NCI-H2029 treated with DMSO at 0.1 percent for 48 hours (cell line): ENCODE measurements at regions not wholly inside any gene's neighbourhood (a gene's known extent, or its start where the extent isn't known, plus 50 kb on each side); places are given as distances from the start of the nearest gene placed in this dataset.
"Not testable (repeated sequence)": the region's sequence is repeated elsewhere in the genome, so short reads cannot be mapped to it uniquely, and the experiment has no call there.

Source experiments
- DNase-seq: peaks from one replicate; lab custom pipeline; 2025; lab: John Stamatoyannopoulos, UW

DNA sequence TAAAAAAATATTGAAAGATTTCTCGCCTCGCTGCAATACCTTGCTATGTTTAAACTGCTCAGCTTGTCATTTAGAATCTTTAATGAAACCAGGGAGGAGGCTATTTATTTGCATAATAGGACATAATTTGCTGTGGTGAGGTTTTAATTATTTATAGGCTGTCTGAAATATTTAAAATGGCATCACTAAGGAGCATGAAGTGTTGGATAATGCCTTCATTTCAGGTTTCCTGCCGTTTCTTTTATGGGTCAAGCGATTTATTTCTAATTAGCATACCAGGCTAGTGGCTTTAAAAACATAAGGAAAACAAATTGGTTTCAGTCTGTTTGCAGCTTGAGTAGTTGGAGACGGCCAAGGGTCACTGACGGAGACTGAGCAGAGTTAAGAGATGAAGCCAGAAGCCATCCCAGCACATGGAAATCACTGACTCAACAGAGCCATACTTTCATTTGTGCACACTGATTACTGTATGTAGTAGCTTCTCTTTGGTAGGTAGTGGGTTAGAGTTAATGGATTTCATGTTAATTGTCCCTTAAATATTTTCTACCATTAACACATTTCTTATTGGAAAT is 1962.4 kb upstream of the TENM3 start:
- no peak for DNase-seq

DNA sequence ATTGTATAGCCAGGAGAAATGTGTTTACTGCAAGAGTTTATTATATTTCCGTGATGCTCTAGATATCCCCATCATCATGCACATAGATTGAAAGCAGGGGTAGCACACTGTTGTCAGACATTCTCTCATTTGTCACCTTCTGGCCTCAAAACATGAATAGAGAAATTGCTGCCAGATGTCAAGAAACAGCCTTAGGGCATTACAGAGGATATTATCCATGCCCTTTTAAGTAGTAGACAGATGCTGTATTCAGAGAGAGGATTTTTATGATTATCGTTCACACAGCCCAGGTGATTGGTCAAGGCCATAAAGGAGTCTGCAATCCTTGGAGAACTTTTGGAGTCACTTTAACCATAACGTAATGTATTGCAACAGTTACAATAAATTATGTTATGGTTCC is 1961.5 kb upstream of the TENM3 start:
- DNase-seq = no peak

GRCh38 chr4:180284267-180284666 is 1958.9 kb upstream of the TENM3 start:
- DNase-seq = no peak

- DNase-seq = no peak
These were observed 1957.4 kb upstream of the TENM3 start for GRCh38 chr4:180285796-180286195.

DNA sequence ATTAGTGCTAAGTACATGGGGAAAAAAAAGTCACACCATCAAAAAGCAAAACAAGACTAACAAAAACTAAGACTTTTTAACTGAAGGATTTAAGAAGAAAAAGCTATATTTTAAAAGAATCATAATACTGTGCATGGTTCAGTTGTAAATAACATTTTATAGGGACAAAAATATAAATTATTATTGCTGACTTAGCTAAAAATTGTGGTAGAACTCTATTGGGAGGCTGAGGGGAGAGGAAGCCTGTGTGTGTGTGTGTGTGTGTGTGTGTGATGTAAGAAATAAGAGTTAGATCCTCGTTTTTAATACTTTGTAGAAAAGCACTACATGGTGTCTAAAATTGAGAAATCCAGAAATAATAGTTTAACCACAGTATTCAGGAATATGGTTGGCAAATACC is 1950.9 kb upstream of the TENM3 start:
- no peak for DNase-seq

- no peak for DNase-seq
These were observed 1947.1 kb upstream of the TENM3 start for GRCh38 chr4:180296036-180296599.

- DNase-seq = no peak
These were observed 1938.9 kb upstream of the TENM3 start for GRCh38 chr4:180304321-180304720.

- no peak for DNase-seq
These were observed 1932.6 kb upstream of the TENM3 start for GRCh38 chr4:180310616-180311015.

GRCh38 chr4:180314972-180315371 is 1928.2 kb upstream of the TENM3 start:
- DNase-seq = no peak

- no peak for DNase-seq
These were observed 1912.7 kb upstream of the TENM3 start for GRCh38 chr4:180330521-180330920.

DNA sequence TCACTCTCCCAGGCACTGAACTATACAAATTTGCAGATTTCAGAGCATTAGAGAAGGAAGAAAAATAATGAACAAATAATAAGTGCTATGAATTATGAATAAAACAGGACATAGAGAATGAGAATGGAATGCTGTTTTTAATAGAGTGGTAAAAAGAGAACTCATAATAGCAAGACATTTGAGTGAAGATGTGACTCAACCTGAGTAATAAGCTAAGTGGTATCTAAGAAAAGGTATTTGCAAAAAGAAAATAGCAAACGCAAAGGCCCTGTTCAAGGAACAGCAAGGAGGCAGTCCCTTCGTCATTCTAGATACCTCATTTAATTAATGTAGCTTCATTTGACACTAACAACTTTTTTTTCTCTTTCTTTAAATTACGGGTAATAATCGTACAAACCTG is 1910.0 kb upstream of the TENM3 start:
- no peak for DNase-seq

- DNase-seq = no peak
These were observed 1907.6 kb upstream of the TENM3 start for GRCh38 chr4:180335566-180335965.

DNA sequence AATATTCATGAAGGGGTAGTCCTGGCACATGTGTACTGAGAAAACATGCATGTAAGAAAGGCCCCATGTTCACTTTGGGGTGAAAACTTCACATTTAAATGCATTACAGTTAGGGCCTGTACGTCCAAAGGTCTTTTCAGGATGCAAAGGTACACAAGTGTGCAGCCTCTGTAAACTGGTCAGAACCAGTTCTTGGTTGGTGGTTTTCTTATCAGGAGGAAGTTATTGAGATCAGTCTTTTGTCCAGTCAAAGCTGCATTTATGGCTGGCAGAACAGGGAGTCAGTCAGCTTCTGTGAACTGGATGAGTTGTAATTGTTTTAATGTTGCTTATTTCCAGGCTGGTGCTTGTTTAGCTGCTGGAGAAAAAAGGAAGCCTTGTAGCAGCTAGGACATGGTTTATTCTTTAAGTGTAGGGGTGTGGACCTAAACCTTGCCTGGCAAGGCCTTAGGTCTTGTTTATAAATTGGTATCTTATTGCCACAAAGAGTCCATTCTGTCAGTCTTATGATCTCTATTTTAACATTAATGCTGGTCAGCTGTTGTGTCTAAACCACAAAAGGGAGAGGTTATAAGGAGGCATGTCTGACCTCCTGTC is 1906.6 kb upstream of the TENM3 start:
- no peak for DNase-seq

DNA sequence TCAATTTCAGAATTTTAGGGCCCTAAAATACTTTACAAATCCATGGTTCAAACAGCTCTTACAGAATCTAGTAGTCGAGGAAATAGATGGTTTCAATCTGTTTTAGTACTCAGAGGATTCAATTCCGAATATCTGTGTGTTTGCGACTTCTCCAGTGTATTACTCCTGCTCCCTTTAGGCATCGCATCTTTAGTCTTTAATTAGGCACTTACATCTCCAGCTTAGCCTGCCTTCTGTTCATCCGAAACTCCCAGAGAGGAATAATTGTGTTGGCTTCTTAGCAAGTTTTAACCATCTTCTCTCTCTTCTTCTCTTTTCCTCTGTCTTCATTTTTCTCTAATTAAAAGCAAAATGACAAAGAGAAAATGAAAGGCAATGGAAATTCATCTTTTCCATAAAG is 1901.3 kb upstream of the TENM3 start:
- no peak for DNase-seq

DNA sequence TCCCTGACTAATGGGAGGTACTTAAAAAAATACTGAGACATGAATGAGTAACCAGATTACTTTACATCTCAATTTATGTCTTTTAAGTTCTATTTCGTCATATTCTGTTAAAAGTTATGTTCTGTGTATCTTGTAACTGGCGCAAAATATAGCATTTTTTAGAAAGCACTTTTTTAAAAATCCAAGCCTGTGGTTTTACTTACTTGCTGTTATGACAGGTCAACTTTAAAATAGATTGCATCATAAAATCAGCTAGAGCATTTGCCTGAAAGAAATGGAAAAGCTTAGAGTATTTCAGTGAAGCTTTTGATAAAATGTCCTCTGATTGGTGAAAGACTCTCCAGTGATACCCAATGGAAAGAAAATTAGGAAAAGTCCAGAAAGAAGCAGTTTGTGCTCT is 1892.3 kb upstream of the TENM3 start:
- DNase-seq = no peak

DNA sequence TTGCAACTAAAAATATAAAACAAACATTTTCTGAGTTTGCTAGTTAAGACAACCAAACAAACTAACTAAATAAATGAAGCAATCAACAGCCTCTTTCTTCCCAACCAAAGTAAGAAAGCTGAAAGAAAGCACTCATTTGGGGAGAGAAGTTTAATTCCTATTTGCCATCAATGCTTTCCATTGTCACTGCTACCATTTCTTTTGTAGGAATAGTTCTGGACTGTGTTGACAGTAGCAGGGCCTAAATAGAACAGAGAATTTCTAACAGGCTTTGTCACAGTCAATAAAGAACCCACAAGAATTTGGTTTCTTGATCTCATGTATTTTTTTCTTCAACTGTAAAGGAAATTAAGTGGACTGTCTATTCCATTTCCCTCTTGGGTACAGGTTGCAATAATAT is 1886.4 kb upstream of the TENM3 start:
- DNase-seq = no peak

DNA sequence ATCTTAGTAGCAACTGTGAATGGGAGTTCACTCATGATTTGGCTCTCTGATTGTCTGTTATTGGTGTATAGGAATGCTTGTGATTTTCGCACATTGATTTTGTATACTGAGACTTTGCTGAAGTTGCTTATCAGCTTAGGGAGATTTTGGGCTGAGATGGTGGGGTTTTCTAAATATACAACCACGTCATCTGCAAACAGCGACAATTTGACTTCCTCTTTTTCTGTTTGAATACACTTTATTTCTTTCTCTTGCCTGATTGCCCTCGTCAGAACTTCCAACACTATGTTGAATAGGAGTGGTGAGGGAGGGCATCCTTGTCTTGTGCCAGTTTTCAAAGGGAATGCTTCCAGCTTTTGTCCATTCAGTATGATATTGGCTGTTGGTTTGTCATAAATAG is 1883.1 kb upstream of the TENM3 start:
- not testable (repeated sequence) for DNase-seq

DNA sequence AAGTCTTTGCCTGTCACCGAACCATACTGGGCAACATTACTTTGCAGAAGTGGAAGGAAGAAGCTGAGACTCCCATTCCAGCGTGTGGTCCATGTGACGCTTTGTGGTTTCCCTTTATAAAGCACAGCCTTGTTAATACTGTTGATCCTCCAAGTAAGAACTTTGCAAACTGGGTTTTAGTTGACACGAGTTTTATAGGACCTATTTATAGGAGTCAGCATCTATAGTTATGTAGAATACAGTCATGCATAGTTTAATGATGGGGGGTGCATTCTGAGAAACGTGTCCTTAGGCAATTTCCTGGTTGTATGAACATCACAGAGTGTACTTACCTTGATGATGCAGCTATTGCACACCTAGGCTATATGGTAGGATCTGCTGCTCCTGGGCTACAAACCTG is 1879.4 kb upstream of the TENM3 start:
- DNase-seq = no peak

GRCh38 chr4:180372691-180373090 is 1870.5 kb upstream of the TENM3 start:
- DNase-seq = no peak

DNA sequence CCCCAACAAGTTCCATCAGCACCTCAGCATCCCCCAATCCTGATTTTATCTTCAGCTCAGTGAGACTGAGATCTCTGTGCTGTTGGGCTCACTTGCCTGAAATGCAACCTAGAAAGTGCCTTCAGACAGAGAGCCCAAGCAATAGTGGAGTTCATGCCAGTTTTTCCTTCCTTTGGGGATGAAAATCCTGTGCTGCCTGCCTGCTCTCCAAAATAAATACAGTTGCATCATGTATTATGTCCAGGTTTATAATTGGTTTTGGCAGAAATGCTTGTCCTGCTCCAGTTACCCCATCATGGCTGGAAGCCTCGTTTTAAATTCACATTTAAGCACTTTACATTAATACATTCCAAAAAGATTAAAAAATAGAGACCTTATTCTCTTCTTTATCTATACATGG is 1865.5 kb upstream of the TENM3 start:
- DNase-seq = no peak

- DNase-seq = no peak
These were observed 1862.5 kb upstream of the TENM3 start for GRCh38 chr4:180380733-180381132.

DNA sequence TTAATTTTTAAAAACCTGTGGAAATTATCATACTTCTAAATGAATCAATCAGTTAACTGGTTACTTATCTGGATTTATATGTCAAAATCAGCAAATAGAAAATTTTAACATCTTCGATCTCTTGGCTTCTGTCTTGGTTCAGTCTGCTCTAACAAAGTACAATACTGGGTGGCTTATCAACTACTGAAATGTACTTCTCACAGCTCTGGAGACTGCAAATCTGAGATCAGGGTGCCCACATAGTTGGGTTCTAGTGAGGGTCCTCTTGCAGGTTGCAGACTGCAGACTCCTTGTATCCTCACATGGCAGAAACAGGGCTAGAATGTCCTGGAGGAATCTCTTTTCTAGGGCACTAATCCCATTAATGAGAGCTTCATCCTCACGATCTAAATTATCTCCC is 1851.6 kb upstream of the TENM3 start:
- DNase-seq = no peak

DNA sequence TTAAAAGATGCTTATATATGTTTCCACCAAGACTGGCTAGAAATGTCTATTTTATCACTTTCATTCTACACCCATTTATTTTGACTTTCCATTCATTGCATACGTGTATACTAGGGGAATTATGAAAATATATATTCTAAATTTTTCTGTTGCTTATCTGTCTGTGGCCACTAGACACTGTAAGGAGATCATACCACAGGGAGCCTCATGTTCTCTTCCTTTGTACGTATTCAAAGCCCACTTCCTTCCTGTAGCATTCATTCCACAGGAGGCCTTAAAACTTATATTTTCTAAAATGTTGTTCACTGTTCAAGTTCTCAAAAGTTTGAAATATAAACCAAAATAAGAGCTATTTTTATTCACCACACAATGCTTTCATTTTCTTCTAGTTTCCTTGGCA is 1848.9 kb upstream of the TENM3 start:
- DNase-seq = no peak

DNA sequence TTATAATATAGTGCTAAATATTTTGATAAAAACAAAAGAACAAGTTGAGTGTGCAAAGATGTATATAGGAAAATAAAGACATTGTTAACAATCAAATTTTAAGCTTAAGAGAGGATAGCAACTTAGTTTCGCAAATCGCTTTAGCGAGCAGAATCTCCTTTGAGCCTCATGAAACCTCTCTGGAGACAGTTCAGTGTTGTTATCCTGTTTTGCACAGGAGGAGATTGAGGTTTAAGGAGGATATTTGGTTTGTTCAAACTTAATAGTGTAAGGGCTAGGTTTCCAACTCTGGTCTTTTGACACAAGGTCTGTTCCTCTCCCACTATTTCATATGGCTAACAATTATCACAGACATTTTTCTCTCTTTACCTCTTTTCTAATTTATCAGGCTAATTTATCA is 1848.5 kb upstream of the TENM3 start:
- DNase-seq = no peak
